ENCODE measurements at regions not wholly inside any gene's neighbourhood (a gene's known extent, or its start where the extent isn't known, plus 50 kb on each side); places are given as distances from the start of the nearest gene placed in this dataset.
"Not testable (repeated sequence)": the region's sequence is repeated elsewhere in the genome, so short reads cannot be mapped to it uniquely, and the experiment has no call there.

DNA sequence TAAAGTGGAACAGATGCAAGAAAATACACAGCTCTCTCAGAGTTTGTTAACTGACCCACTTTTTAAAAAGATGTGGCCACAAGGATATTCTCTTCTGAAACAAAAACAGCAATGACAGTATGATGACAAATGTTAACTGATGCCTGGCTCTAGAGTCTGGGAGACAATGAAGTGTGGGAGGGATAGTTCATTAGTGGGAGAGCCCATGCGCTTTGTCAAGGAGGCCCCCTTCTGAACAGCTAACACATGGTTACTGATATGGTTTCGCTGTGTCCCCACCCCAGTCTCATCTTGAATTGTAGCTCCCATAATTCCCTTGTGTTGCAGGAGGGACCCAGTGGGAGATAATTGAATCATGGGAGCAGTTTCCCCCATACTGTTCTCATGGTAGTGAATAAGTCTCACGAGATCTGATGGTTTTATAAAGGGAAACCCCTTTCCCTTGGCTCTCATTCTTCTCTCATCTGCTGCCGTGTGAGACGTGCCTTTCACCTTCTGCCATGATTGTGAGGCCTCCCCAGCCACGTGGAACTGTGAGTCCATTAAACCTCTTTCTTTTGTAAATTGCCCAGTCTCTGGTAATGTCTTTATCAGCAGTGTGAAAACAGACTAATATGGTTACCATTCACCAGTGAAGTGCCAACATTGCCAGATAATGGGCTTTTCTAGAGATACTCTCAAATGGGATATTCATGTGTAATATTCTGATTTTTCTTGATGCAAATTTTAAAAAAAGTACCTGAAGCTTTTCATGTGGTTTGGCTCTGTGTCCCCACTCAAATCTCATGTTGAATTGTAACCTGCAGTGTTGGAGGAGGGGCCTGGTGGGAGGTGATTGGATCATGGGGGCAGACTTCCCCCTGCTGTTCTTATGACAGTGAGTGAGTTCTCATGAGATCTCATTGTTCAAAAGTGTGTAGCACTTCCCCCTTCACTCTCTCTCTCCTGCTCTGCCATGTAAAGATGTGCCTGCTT, 435.8 kb downstream of the SHISA9 start:
- DNase-seq = not testable (repeated sequence)

DNA sequence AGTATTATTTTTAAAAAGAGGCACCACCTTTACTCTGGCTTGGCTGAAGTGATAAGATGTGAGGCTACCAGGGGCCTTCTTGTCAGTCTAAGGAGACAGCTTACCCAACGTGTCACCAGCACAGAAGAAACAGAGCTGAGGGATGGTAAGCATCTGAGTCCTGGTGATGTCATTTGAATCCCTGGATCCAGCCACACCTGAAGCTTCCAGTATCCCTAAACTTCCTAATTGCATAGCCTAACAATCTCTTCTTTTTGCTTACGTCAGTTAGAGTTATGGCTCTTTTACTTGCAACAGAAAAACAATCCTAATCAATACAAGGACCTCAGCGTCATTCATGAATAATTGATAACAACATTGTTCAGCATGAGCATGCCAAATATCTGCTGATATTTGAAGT, 436.6 kb downstream of the SHISA9 start:
- no peak for DNase-seq

DNA sequence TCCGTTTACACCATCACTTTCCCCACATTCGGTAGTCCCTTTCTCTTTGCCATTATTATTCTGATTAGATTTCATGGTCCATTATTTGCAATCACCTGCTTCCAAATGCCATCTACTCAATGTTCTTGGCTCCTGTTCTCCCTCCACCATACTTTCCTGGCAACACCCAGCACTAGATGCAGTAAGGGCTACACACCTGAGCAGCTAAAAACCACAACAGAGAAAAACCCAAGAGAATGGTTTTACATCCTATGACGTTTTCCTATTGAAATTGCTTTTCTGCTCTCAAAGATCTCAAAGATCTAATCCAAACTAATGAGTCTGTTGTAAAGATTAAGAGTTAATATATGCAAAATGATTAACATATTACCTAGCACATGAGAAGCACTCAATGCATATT, 441.3 kb downstream of the SHISA9 start:
- no peak for DNase-seq

DNA sequence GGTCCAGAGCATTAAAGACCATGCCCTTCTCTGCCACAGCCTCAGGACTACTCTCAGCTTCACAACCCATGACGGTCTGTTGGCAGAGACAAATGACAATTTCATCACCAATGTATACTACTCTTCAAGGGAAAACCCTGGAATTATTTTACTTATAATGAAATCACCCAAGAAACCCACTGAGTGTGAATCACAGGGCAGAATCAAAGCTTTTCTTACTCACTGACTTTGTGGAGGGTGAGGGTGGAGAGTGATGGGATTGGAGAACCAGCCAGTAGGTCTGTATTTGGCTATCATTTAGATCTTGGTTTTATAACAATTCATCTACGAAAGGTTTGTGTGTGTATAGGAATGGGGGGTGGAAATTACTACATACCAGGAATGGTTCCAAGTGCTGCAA, 442.6 kb downstream of the SHISA9 start:
- DNase-seq = no peak

DNA sequence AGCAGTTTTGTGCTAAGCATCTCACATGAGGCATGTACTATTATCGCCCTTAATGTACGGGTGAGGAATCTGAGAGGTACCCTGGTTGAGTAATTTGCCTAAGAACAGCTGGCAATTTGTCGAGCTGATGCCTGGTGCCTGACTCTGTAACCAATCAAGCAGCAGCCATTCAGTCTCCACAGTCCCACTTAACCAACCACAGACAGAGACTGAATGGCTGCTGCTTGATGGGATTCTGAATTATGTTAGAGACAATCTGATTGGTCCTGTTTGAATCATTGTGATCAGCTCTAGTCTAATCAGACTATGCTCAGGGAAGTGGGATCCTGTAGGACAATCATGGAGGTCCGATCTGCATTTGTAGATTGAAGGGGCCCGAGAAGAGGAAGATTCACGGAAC, 447.0 kb downstream of the SHISA9 start:
- DNase-seq = no peak

DNA sequence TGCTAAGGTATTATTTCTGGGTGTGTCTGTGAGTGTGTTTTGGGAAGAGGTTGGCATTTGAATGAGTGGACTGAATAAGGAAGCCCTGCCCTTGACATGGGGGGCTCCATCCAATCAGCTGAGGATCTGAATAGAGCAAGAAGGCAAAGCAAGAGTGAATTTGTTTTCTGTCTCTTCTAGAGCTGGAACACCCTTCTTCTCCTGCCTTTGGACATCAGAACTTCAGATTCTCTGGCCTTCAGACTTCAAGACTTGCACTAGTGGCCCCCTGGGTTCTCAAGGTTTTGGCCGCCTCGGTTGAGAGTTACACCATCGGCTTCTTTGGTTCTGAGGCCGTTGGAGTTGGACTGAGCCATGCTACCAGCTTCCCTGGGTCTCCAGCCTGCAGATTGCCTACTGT, 448.6 kb downstream of the SHISA9 start:
- no peak for DNase-seq

DNA sequence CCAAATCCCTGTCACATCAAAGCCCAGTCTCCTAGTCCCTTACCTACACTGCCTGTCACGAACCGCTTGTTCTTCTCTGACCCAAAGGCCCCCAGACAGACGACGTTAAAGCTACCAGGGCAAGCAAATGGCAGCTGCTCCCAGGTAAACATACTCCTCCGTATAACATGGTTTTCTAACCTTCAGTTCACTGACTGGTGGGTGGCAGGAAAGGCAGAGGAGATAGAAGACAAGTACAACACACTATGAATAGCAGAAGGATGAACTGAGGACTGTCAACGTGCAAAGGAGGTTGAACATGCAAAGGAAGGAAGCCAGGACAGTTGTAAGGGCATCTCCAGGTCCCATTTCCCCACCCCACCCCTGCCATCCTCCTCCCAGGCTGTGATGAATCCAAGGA, 449.8 kb downstream of the SHISA9 start:
- DNase-seq = no peak

DNA sequence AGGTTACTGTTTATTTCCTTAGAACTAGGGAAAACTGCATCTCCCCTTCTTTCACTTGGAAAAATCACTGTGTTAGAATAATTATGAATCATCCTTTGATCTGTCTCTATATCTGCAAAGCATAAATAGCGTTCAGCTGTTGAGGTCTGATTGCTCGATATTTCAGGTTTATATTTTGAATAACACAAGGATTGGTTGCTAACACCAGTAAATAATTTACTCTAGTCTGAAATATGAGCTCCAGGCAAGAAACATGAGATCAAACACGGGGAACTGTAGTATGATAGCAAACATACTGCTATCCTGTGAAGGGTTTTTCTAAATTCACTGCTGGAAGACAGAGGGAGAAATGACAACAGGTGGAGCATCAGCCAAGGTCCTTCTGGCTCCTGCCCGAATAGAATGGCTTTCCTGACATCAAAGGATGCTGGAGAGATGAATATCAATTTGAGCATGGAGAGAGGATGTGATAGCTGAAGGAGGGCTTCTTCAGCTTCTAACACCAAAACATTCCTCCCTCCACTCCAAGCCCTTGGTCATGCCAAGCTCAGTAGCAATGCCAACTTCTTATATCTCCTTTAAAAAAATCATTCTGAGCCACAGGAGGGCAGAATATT, 450.3 kb downstream of the SHISA9 start:
- no peak for DNase-seq

DNA sequence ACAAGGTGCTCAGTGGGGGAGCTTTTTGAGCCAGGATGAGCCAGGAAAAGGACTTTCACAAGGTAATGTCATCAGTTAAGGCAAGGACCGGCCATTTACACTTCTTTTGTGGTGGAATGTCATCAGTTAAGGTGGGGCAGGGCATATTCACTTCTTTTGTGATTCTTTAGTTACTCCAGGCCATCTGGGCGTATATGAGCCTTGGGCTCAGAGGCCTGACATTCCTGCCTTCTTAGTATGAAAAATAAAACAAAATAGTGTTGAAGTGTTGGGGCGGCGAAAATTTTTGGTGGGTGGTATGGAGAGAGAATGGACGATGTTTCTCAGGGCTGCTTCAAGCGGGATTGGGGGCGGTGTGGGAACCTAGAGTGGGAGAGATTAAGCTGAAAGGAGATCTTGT, 451.4 kb downstream of the SHISA9 start:
- not testable (repeated sequence) for DNase-seq

DNA sequence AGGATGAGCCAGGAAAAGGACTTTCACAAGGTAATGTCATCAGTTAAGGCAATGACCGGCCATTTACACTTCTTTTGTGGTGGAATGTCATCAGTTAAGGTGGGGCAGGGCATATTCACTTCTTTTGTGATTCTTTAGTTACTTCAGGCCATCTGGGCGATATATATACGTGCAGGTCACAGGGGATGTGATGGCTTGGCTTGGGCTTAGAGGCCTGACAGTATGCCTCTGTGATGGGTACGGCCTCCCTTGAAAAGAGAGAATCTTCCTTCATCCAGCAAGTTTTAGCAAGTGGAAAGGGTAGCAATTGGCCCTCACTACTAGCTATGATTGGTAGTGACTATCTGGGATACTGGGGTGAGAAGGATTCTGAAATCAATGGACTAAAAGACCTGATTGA, 456.4 kb downstream of the SHISA9 start:
- DNase-seq = not testable (repeated sequence)

DNA sequence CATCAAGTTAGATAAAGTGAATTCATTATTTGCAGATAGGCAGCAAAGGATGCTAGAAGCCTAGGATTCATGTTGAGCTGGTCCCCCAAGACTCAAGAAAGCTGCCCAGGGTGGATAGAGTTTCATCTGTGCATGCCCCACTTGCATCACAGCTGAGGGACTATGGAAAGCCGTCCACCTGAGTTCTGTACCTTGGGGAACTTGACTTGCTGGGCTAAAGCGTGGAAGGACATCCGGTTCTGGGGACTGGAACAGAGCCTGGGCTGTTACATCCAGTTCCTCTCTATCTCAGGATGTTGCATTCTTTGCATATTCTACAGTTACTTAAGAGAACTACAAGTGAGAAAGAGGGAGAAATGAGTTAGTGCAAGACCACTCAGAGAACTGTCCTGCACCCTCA, 458.4 kb downstream of the SHISA9 start:
- no peak for DNase-seq

DNA sequence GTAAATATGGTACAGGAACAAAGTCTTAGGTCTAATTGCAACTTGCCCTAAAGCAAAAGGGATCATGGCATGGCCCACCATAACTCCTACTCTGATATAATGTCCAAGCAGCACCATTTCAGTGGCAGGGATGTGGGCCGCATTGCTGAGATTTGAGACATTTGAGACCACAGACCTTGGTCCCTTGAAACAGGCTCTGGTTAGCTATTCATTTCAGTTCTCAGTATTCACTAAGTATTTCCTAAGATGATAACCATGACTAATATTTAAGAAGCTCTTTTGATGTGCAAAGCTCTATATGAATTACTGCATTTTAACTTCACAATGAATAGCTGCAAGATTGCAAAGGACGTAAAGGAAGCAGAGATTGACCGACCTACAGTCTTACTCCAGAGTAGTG, 471.0 kb downstream of the SHISA9 start:
- no peak for DNase-seq

DNA sequence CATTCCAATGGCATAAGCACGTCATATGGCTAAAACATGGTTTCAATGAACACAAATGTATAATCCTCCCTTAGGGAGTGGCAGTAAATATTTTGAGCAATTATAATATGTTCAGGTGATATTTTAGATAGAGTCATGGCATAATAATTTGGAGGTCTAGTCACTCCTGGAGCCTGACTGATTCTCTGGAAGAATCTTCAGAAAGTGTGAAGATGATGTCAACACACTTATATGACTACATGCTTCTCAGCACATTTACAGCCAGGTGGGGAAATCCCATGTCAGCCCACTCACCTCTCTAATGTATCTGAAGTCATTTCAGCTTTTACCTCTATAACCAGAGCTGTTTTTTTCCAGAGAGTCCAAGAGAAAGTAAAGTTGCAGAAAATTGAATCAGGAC, 474.8 kb downstream of the SHISA9 start:
- no peak for DNase-seq

DNA sequence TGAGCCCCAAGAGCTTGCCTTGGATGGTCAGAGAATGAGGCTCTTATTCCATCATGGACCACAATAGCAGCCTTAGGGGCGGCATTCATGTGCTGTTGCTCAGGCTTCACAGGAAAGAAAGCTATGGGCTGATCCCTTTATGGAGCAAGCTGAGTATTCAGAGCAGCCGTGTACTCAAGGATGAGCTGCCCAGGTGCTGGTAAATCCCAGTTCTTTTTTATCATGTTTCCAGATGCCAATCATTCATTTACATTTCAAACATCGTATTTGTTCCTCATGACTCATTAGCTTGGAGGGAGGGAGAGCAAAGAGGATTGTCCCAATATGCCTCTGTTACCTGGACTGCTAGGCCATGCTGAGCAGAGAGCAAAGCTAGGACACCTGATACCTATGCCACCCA, 475.7 kb downstream of the SHISA9 start:
- no peak for DNase-seq

DNA sequence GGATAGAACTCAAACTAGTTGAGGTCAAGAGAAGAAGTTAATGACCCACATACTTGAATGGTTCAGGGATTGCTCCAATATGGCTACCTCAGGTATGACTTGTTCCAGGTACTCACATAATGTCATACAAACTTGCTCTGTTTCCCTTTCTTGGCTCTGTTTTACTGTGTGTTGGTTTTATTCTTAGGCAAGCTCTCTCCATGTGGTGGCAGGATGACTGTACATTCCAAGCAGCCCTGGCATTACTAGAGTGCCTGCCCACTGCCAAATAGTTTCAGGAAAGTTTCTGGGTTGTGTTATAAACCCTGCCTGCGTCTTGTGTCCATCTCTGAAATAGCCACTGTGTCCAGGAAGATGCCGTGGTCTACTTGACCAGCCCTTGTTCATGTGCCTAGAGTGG, 476.8 kb downstream of the SHISA9 start:
- DNase-seq = no peak

DNA sequence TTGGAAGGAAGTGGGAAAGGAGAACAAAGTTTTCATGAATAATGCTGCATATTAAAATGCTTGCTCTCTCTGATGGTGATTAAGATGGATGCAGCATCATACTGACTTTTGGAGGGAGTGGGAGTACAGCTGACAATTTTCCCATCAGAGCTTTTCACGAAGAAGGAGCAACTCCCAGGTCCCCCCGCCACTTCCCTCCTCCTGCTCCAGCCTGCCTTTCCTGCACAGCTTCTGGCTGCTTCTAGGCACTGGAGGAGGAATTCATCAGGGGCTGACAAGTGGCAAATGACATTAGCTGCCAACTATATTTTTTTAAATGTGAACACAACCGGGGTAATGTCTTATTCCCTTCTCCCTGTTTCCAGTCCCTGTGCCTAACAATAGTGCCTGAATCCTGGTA, 477.9 kb downstream of the SHISA9 start:
- DNase-seq = no peak

DNA sequence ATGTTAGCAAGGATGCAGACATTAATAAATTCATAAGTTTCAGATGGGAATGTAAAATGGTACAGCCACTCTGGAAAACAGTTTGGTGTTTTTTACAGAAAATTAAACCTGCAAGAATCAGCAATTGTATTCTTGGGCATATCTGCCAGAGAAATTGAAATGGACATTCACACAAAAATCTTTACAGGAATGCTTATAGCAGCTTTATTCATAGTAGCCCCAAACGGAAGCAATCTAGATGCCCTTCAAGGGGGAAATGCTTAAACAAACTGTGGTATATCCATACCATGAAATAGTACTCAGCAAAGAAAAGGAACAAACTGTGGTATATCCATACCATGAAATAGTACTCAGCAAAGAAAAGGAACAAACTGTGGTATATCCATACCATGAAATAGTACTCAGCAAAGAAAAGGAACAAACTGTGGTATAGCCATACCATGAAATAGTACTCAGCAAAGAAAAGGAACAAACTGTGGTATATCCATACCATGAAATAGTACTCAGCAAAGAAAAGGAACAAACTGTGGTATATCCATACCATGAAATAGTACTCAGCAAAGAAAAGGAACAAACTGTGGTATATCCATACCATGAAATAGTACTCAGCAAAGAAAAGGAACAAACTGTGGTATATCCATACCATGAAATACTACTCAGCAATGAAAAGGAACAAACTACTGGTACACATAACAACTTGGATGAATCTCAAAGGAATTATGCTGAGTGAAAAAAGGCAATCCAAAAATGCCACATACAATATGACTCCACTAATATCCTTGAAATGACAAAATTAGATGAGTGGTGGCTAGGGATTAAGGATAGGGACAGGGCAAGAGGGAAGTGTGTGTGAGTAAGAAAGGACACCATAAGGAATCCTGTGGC, 484.0 kb downstream of the SHISA9 start:
- DNase-seq = not testable (repeated sequence)

DNA sequence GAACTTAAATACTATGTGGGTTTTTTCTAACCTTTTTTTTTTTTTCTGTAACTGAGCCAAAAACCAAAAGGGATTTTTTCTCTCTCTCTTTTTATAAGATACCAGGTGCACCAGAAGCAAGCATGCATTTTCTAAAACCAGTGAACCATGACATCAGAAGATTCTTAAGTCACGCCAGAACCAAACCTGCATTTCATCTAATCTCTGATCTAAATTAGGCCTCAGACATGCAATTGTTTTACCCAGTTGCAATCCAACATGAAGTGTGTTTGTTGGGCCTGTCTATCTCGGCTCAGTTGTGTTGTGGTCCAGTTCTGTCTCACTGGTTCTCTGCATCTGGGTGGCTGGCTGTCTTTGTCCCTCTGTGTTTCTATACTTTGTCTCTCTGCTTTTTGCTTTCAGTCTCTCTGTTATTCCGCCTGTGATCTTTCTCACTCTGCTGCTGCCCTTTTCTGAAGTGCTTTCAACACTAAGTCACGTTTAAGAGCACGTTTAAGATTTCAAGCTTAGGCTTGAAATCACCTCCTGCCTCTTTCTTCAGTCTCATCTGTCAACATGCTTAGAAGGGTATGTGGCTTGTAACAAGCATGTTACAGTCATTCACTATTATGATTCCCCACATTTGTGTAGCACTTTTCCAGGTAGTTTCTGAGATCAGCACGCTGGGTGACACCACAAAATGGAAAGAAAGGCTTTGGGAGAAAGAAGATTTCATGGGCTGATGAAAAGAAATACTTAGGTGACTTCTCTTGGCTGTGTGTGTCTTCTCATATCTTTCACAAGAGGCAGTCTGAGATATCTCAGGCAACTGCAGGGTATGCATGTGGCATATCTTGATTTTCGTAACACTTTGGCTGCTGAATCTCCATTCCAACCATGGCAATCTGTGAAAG, 488.9 kb downstream of the SHISA9 start:
- DNase-seq = no peak

DNA sequence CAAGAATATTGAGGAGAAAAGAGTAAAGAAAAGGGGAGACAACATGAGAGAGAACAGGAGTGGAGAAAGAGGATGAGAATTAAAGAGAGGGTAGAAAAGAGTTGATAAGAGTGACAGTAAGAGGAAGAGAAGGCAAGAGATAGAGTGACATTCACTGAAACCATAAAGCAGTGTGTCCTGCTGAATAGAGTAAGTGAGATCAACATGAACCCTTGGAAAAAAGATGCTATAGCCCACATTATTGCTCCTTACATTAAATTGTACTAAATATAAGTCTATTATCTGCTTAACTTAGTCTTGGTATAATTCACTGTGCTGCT, 489.5 kb downstream of the SHISA9 start:
- no peak for DNase-seq

DNA sequence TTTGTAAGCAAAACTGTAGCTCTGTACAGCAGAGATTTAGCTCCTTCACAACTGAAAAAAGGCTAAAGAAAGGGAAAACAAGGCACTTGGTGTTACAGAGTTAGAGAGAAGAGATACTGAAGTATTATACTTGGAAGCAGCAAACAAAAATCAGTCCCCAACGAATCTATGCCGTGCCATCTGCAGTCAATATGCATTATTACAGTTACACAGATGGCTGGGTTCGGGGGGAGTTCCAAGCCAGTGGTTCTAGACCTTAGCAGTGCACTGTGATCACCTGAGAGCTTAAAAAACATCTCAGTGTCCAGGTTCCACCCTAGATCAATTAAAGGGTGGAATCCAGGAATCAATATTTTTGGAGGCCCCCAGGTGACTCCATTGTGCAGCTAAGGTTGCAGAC, 489.9 kb downstream of the SHISA9 start:
- no peak for DNase-seq

DNA sequence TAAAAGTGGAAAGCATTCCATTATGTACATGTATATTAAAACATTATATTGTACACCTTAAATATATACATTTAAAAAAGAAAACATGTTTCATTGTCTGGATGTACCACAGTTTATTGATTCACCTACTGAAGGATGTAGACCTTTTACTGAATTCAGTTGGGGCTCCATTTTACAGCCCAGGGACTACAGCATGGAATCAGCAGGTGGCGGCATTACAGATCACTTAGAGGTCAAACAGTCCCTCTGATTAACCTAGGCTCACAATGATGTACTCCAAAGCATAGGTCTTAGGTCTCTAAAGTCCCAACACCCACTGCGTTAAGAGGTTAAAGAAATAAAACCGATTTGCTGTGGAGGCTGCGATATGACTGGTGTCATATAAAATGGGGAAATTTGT, 490.9 kb downstream of the SHISA9 start:
- no peak for DNase-seq

DNA sequence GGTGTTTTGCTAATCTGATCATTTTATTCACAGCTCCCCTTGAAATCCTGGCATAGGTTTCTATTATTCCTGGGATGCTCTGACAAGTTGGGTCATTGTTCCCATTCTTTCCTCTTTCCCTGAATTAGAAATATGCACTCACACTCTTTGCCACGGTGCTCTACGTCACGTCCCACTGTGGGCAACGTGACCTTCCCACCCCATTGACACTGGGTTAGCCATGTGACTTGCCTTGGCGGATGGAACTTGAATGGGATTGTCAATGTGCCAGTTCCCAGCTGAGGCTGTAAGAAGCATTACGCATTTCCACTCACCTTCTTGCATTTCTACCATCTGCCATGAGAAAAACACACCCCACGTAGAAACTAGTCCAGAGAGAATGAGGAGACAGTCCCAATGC, 492.4 kb downstream of the SHISA9 start:
- no peak for DNase-seq

DNA sequence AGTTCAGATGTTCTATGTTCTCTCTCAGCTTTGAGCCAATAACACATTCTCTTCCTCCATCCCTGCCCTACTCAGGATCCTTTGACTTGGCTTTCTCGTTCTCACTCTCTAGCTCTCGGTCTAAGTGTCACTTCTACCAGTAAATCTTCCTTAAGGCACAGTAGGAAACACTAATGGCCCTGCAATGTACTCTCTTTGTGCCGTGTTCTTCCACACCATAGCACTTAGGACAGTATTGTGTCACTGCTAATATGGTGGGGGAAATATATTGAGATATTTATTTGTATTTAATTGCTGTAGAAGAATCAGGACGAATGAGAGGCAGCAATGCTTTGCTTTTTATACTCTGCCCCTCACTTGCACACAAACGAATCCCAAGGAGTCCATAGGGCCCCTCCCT, 493.1 kb downstream of the SHISA9 start:
- DNase-seq = no peak
